ENCODE measurements at regions not wholly inside any gene's neighbourhood (a gene's known extent, or its start where the extent isn't known, plus 50 kb on each side); places are given as distances from the start of the nearest gene placed in this dataset.

GRCh38 chr11:86161336-86161735 lies 83.2 kb upstream of the EED start:
- TF ChIP-seq EZH2 (IDR thresholded peaks at IDR 0.05; ENCODE audit: insufficient read depth, low read length) (no peak), CTCF (IDR thresholded peaks at IDR 0.05; ENCODE audit: insufficient read depth, low read depth, low read length) (no peak)
